ENCODE measurements at regions not wholly inside any gene's neighbourhood (a gene's known extent, or its start where the extent isn't known, plus 50 kb on each side); places are given as distances from the start of the nearest gene placed in this dataset.

DNA sequence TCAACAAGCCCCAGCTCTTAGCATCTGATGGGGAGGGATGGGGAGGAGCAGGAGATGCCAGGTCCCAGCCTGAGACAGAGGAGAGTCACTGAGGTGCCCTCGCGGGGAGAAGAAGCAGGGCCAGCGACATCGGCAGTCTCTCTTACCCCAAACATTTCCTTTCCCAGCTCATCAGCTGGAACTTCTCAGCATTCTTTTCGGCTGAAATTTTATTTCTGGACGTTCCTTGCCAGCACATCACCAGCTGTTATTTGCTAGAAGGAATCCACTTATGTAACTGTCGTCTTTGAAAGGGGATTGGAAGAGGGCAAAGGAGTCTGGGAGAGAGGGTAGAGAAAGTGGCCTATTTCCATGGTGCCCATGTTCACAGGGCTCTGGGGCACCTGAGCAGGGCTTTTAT lies 101.0 kb upstream of the SHH start:
- TF ChIP-seq, protein P1, sequence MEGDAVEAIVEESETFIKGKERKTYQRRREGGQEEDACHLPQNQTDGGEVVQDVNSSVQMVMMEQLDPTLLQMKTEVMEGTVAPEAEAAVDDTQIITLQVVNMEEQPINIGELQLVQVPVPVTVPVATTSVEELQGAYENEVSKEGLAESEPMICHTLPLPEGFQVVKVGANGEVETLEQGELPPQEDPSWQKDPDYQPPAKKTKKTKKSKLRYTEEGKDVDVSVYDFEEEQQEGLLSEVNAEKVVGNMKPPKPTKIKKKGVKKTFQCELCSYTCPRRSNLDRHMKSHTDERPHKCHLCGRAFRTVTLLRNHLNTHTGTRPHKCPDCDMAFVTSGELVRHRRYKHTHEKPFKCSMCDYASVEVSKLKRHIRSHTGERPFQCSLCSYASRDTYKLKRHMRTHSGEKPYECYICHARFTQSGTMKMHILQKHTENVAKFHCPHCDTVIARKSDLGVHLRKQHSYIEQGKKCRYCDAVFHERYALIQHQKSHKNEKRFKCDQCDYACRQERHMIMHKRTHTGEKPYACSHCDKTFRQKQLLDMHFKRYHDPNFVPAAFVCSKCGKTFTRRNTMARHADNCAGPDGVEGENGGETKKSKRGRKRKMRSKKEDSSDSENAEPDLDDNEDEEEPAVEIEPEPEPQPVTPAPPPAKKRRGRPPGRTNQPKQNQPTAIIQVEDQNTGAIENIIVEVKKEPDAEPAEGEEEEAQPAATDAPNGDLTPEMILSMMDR (IDR thresholded peaks at IDR 0.05; ENCODE audit: poor library complexity, severe bottlenecking) = no peak
- no peak for TF ChIP-seq POLR2AphosphoS5 (IDR thresholded peaks at IDR 0.05)
- no peak for TF ChIP-seq MXI1 (conservative IDR thresholded peaks at IDR 0.05; ENCODE audit: poor library complexity, severe bottlenecking)
- no peak for TF ChIP-seq RAD21 (conservative IDR thresholded peaks at IDR 0.05)
- TF ChIP-seq EP300 (conservative IDR thresholded peaks at IDR 0.05; ENCODE audit: poor library complexity, severe bottlenecking) = no peak
- no peak for TF ChIP-seq EZH2 (IDR thresholded peaks at IDR 0.05; ENCODE audit: borderline replicate concordance, insufficient read depth, low read length, poor library complexity, severe bottlenecking)
- TF ChIP-seq, protein P2, sequence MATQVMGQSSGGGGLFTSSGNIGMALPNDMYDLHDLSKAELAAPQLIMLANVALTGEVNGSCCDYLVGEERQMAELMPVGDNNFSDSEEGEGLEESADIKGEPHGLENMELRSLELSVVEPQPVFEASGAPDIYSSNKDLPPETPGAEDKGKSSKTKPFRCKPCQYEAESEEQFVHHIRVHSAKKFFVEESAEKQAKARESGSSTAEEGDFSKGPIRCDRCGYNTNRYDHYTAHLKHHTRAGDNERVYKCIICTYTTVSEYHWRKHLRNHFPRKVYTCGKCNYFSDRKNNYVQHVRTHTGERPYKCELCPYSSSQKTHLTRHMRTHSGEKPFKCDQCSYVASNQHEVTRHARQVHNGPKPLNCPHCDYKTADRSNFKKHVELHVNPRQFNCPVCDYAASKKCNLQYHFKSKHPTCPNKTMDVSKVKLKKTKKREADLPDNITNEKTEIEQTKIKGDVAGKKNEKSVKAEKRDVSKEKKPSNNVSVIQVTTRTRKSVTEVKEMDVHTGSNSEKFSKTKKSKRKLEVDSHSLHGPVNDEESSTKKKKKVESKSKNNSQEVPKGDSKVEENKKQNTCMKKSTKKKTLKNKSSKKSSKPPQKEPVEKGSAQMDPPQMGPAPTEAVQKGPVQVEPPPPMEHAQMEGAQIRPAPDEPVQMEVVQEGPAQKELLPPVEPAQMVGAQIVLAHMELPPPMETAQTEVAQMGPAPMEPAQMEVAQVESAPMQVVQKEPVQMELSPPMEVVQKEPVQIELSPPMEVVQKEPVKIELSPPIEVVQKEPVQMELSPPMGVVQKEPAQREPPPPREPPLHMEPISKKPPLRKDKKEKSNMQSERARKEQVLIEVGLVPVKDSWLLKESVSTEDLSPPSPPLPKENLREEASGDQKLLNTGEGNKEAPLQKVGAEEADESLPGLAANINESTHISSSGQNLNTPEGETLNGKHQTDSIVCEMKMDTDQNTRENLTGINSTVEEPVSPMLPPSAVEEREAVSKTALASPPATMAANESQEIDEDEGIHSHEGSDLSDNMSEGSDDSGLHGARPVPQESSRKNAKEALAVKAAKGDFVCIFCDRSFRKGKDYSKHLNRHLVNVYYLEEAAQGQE (IDR thresholded peaks at IDR 0.05; ENCODE audit: borderline replicate concordance) = no peak

Data from neural cell (in vitro differentiated cells).